ENCODE measurements at regions not wholly inside any gene's neighbourhood (a gene's known extent, or its start where the extent isn't known, plus 50 kb on each side); places are given as distances from the start of the nearest gene placed in this dataset.
A peak's percentile ranks its signal among the peaks of the same experiment; 100 is the strongest.

DNA sequence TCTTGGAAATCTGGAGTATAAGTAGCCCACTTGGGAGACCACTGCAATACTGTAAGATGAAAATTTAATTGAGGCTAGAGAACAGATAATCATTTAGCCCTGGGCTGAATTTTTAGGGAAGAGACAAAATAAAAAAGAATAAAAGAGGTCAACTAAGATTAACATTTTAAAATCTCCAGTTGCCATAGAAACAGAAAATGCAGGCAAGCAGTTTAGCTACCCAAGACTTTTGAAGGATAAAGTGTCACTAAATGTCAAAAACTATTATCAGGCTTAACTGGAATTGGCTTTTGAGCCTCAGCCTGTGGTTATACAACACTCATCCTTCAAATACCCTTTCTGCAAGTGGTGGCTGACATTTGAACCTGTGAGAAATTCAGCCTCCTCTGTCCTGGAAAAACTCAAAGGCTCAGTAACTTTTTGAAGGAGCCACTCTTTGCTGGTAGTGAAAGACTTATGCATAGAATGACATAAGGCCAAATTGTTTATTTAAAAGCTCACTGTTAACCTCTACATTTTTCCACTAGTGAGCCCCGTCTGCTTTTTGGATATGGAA is 220.7 kb upstream of the KCNJ16 start:
- DNase-seq: no peak

DNA sequence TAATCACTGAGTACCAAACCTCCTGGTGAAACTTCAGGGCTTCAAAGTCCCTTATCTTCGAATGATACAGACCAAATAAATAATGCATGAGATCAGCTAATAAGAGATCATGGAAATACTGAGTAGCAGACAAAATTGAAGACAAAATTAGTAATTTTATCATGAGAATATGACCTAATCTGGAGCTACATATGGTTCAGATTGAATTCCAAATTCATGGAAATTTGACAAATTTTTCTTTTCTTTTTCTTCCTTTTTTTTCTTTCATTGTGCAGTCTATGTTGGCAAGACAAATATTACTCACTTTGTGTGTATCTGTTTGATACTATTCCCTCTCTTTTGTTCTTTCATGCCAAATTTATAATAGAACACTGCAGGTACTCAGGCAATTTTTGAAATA is 218.1 kb upstream of the KCNJ16 start:
- peak; percentile 3 for DNase-seq

DNA sequence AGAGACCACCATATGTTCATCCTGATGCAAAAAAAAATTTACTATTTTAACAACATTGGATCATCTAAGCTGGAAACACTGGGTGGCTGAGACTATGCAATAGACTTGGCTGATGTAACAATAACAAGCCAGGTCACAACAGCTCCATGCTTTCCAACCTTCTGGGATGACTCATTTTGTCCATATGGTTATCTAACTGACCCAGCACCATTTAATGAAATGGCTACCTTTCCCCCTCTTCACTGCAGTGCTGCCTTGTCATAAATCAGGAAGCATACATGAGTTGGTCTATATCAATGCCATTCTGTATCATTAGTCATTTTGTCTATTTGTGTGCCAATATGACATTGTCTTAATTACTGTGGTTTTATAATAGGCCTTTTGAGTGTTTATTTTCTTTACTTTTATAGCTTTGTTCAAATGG is 217.6 kb upstream of the KCNJ16 start:
- peak; percentile 82 for DNase-seq

DNA sequence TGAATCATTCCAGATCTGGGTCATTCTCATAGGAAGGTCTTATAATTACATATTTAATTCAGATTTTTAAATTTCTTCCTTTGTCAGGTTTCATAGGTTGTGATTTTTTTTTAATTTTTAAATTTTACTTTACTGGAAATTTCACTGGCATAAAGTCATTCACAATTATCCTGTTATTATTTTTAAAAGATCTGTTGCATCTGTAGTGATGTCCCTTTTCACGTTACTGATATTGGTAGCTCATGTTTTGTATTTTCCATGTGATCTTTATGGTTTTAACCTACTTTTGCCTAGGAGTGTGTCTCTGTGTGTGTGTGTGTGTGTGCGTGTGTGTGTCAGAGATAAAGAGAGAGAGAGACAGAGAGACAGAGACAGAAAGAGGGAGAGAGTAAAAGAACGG is 216.6 kb upstream of the KCNJ16 start:
- no peak for DNase-seq

DNA sequence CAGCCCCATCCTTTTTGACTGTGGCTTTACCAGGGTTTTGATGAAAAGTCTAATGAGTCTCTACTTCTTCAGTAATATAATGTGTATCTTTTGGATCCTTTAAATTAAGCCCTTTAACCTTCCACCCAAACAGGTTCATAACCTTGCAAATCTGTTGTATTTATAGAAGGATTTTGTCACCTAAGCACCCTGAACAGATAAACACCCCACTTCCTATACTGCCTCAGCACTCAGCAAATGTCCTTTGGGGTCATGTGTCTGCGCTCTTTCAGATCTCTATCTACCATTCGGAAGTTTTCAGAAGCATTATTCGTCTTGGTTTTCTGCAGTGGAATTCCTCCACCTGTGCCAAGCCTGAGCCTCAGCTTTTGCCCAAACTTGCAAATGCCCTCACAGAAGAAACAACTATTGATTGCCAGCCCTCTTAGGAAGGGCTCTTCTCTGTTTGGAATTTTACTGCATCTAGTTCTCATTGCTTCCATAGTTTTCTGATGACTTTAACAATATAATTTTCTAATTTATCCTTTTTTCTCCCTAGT is 214.8 kb upstream of the KCNJ16 start:
- no peak for DNase-seq

DNA sequence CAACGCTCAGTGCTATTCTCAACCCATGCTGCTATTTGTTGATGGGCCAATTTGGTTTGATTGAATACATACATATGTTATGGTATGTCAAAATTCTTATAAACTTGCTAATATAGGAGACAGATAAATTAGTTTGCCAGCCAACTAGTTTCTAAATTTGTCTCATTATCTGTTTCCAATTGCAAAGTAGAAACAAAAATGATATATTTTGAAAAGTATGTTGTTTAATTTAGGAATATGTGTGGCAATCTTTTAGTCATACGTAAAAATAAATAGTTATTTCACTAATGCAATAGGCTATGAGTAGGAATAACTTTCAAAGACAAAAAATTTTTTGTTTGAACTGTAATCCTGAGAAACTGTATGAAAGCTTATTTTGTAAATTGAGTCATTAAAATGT is 210.6 kb upstream of the KCNJ16 start:
- DNase-seq: no peak

DNA sequence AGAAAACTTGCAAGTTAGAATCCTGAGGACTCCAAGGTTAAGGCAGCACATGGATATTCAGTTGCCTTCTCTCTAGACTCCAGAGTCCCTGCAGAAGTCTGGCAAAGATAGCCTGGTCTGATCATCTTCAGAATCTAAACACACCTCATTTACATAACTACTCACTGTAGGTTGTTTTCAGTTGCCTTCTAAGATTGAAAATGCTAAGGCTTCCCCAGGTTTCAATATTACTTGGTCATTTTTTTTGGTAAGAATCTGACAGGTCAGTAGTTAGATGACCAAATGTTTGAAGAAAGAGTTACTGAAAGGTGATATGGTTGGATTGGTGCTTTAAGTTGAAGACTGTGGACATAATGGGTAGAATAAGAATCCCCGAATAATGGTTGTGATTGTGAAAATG is 205.4 kb upstream of the KCNJ16 start:
- no peak for DNase-seq

DNA sequence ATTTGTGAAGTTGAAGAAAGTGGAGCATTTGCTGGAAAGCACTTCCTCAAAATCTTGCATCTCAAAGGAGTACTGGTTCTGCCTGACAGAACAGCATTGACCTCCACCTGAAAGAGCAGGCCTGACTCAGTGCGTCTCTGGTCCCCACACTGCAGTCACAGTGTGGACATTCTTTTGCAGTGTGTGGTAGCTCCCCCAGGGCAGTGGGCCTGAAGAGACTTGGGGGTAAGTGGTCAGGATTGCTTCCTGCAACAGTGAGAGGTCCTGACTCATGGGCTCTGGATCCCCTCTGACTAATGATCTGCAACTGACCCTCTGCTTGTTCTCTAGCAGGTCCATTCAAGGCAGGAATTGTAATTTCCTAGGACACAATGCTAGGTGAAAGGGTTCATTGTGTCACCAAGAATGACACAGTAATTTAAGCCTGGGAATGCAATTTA is 204.9 kb upstream of the KCNJ16 start:
- DNase-seq: no peak

DNA sequence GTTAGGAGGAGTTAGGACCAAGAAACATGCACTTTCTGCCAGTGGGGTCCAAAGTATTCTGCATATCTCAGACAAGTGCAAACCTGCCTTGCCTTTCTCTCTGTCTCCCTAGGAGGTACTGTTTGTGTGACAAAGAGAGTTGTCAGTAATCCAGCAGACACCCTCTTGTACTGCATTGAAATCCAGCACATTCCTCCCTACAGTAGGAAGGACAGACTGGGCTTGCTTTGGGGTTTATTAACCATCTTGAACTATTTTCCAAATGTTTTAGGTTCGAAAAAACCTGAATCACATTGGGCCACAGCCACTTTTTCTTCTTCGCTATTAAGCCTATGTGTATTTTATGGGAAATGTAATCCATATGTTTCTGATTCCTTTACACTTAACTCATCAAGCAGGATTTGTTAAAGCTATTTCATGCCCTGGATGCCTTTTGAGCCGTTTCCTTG is 204.2 kb upstream of the KCNJ16 start:
- no peak for DNase-seq

DNA sequence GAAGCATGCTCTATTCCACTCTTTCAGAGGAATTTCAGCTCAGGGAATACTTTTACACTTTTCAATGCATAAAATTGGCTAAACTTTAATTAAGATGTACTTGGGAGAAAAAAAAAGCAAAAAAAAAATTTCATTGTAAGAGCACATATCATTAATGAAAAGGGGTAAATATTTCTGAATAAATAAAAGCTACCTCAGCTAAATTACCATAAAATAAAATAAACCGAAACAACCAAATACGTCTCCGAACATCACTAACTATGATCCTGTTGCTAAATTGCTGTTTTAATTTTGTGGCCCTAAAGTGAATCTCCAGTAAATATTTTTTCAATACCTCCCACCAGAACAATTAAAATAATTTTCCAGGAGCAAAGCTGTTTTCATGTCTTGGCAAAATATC is 203.7 kb upstream of the KCNJ16 start:
- DNase-seq: no peak

DNA sequence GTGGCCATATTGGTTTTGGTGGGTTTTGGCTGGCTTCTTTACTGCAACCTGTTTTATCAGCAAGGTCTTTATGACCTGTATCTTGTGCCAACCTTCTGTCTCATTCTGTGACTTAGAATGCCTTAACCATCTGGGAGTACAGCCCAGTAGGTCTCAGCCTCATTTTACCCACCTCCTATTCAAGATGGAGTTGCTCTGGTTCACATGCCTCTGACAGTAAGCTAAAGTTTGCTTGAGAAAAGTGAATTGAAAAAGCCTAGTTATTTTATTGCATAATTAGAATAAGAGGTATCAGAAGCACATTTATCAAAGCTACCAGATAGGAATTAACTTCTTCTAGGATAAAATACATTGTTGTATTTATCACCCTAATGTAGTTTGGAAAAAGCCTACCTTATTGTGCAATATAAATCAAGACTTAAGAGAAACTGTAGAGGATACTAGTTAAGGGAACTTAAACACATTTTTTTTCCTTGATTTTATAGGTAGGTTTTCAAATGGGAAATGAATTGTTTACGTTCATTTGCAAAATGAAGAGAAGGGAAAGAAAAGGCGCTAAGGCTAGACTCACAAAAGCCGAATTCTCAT is 202.3 kb upstream of the KCNJ16 start:
- no peak for DNase-seq

DNA sequence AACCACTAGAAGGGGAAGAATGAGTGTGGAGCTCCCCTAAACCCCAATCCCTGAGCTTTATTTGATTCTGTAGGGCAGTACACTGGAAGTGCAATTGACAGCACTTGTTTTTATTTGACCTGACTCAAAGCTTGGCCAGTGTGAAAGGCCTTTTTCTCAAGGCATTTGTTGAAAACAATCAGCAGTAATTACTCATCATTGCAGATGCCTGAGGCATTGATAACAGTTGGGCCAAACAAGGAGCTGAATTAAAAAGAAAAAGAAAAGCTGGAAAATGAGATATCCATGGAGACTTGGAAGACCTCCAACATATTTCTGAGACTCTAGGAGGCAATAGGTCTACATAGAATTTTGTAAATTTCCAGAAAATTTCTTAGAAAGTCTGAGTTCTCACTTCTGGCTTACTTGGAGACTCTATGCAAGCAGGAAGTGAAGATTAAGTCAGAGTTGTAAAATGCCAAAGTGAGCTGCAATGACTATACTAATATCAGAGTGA is 200.8 kb upstream of the KCNJ16 start:
- DNase-seq: no peak

DNA sequence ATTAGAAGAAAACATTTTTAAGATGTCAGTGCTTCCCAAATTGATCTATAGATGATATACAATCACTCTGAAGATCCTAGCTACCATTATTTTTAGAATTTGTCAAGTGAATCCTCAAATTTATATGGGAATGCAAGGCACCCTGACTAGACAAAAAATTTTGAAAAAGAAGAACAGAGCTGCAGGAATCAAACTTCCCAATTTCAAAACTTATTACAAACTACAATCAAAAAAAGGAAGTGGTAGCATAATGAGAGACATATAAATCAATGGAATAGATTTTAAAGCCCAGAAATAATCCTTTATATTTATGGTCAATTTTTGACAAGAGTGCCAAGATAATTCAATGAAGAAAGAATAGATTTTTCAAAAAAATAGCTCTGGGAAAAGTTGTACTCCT is 198.3 kb upstream of the KCNJ16 start:
- no peak for DNase-seq

DNA sequence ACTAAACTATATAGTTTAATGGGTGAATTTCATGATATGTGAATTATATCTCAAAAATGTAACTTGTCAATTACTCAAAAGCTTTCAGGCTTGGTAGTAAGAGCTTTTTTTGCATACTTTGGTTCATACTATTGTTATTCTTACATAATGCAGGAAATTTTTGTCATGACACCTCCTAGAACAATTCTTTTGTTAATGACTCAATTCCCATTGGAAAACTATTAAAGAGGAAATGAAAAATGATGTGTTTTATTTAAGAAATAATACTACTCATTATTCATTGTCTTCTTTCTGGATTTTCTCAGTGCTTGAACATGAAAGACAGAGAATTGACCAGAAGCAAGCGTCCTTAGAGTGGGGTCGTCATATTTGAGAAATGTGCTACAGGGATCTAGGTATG is 196.4 kb upstream of the KCNJ16 start:
- no peak for DNase-seq

DNA sequence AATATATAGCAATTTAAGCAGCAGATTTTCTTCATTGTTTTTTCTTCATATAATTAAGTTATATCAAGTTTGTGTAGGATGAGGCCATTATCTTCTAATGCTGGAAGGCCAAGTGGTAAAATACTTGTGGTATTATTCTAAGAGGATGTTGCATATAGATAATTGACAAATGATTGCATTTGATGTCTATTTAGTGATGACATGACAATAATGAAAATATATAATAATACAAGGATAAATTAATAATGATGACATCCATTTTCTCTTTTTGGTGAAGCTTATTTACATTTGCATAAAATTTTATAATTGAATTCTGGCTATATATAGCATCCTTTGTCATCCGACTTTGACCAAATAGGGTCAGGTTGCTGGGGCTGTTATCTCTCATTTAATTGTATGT is 195.4 kb upstream of the KCNJ16 start:
- DNase-seq: no peak

DNA sequence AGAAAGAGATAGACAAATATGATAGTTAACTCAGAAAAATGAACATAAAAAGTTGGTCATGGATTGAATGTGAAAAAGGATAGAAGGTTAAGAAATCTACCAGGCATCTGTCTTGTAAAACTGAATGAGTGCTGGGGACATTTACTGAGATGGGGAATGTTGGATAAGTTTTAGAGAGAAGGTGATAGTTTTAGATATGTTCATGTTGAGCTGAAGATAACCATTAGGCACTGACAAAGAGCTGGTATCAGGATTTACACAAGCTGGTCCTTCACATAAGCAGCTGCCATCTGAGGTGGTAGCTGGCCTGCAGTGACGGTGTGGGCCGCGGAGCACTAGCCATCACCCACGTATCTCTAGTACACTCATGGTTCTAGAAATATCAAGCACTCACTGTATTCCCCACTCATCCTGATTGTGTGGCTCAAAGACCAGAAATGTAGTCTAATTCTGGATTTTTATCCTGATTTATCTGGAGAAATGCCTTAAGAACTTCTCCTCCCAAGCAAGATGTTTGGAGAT is 194.4 kb upstream of the KCNJ16 start:
- DNase-seq: no peak

DNA sequence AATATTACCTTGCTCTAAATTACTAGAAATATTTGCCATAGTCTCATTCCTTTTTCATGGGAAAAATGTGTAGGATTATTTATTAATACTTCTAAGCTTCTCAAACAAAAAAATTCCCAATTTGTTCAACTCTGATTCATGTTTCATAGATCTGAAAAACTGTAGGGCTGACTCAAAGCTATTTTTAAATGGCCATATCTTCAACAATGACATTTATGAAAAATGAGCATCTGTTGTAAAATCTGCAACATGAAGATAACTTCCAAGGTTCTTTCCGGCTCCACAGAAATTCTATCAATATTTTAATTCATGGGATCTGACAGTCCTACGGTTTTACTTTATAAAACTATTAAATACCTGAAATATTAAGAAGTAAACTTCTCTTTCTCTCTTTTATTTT is 192.7 kb upstream of the KCNJ16 start:
- no peak for DNase-seq

DNA sequence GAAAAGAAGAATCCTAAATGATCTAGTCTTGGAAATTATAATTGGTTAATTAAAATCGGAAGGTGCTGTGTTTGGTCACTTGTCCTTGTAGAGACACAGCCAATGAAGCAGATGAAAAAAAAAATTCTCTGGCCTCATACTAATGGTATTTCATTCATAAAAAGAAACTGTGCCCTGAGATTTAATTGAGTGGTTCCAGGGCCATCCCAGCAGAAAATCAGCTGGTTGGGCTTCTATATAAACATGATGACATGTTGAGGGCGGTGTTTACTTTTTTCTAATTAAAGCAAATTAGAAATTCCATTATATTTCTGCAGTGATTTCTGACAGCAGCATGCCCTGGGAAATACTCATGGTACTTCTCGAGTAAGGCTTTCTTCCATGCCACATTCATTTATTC is 191.9 kb upstream of the KCNJ16 start:
- no peak for DNase-seq

DNA sequence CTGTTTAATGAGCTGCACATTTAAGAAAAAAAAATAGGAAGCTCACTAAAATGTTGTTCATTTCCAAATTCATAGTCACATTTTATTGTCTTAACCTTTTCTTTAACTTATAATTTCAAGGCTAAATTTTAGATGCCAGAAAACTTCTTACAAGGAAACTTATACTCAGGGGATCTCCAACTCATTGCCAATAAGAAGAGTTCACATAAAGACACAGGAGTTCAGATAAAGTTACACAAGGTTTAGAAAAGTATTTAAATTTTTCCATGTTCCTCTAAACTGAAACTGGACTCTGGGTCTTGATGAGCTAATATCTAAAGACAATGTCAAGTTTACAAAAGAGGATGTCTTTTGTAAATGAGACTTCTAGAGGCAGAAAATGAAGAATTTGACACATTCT is 190.7 kb upstream of the KCNJ16 start:
- no peak for DNase-seq

DNA sequence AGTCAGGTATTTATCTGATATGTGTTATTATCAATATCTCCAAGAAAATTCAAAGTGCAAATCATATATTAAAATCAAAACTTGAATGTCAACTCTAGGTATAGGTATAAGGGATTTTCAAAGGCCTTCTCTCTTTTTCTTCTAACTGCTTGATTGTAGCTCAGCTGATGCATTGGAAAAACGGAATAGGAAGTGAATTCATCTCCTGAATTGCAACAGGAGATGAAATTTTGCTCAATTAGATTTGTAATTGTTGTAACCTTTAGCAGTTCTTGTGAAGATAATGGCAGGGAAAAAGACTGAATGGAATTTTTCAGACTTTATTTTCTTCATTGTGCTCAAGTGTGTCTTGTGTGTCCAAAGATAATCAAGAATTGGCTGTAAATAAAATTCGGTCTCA is 190.2 kb upstream of the KCNJ16 start:
- DNase-seq: no peak

DNA sequence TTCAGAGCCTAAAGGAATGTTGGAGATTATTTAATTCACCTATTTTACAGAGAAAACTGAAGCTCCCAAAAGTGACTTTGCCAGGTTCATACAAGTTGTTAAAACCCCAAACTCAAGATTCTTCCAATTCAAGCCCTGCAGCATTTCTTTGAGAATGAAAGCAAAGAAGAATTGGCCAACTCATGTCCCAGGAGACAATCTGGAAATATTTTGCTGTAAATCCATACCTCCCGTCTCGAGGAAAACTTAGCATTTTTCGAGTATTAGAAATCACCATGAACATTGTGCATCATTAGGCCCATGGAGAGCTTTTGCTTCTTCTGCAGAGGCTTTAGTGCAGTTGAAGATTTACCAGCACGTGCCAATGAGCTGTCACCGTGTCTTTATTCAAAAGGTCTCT is 176.4 kb upstream of the KCNJ16 start:
- DNase-seq: no peak

DNA sequence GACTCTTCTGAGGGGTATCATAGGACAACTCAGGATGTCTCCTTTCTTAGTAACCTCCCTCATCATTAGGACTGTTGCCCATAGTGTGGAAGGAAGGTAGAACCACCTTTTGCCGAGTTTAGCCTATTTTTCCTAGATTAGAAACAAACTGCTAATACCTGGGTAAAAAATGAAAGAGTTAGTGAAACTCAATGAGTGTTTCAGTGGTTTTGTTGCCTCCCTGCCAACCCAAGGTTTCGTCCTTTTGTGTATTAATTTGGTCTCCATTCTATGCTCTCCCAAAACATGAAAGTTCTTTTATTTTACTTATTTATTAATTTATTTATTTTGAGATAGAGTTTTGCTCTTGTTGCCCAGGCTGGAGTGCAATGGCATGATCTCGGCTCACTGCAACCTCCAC is 174.9 kb upstream of the KCNJ16 start:
- DNase-seq: no peak

DNA sequence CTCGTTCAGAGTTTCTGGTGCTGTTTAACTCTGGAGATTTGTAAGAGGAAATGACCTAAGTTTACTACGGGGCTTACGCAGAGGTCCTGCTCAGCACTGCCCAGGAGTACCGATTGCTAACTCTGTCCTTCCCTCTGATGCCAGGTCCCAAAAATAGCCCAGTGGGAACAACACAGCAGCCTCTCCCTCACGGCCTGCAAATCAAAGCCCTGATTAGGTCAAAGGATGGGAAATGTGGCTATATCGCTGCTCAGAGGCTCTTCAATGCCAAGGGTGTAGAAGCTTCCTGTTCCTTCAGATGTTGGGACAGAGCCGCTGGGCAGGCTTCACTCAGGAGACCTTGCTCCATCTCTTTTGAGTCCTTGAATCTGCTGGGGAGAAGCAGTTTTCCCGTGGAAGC is 174.2 kb upstream of the KCNJ16 start:
- DNase-seq: no peak

DNA sequence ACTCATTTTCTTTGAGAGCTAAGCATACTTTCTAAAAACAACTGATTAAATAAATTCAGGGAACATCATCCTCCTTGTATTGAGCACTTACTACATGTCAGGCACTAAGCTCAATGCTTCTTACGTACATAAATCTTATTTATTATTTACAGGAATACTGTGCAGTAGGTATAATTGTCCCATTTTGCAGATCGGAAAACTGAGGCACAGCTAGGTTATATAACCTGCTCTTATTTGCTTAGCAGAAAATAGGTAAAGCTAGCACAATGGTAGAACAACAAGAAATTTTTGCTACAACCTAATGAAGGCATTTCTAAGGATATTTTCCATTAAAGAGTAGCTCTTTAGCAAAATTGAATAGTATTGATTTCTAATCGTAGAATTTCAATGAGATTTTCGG is 168.7 kb upstream of the KCNJ16 start:
- no peak for DNase-seq

All from DMS53 (cell line).